GM12873 (cell line): ENCODE measurements at regions not wholly inside any gene's neighbourhood (a gene's known extent, or its start where the extent isn't known, plus 50 kb on each side); places are given as distances from the start of the nearest gene placed in this dataset.

Experiments used
- CTCF ChIP-seq: IDR thresholded peaks from 2 replicates; pipeline ENCODE4 v1.5.1; 2012; ENCODE audit warnings: low read depth, mild to moderate bottlenecking, moderate library complexity, low read length, control low read depth; ENCODE audit not compliant: insufficient read depth; ENCODE audit errors: missing control alignments

GRCh38 chr12:91307957-91308670 lies 125.5 kb upstream of the DCN start:
- no peak for TF ChIP-seq CTCF

DNA sequence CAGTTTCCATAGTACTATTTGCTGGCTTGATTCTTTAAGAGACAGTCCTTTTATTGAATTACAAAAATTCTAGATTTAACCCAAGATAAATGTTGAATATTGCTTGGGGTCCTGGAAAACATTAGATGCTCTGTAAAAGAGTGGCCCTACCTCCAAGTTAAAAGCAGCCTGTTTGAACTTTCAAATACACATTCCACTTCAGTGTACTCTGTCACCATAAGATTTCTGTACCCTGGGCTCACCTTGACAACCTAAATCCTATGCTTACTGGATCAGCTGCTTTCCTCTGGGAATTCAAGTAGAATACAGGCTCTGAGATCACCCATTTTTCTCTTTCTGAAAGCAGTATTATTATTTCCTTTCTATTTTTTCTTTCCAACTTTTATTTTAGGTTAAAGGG lies 107.7 kb upstream of the DCN start:
- no peak for TF ChIP-seq CTCF

DNA sequence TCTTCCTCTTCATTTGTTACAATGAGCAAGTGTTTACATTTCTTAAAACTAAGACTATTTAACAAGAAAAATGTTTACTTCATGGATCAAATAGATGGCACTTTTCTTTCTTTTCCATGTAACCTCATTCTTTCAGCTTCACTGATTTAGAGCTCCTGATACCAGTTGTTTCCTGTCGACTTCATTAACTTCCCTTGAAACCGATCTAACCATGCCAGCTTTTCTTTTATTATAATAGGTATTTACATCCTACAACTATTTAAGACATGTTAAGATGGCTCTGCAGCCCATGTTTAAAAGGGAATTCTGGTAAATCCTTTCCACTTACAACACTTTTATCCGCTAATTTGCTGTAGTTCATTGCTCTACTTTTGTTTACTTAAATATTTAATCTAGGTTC lies 107.3 kb upstream of the DCN start:
- TF ChIP-seq CTCF, result no peak

GRCh38 chr12:91289072-91289471 lies 106.5 kb upstream of the DCN start:
- no peak for TF ChIP-seq CTCF

DNA sequence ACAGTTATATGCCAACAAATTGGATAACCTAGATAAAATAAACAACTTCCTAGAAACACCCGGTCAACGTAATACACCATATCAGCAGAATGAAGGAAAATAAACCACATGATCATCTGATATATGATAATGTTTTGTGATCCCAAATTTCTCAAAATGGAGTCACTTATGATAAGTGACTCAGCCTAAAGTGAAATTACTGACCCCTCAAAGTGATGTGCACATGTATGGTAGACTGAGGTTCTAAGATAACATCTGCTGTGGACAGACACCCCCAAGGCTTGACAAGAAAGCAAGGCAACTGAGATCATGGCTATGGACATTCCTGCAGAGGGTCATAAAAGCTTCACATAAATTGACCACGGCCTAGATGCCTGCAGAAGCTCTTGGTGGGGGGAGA lies 105.1 kb upstream of the DCN start:
- TF ChIP-seq CTCF, result no peak

GRCh38 chr12:91278126-91278525 lies 95.5 kb upstream of the DCN start:
- TF ChIP-seq CTCF, result no peak

- no peak for TF ChIP-seq CTCF
These were observed 93.9 kb upstream of the DCN start for GRCh38 chr12:91276509-91276908.
